ENCODE measurements at regions not wholly inside any gene's neighbourhood (a gene's known extent, or its start where the extent isn't known, plus 50 kb on each side); places are given as distances from the start of the nearest gene placed in this dataset.

GRCh38 chr14:101453225-101453624, 108.1 kb upstream of the DIO3 start:
- no TSS peak for BruUV-seq (replicated peaks)
- no peaks in the 10 kb centered on the region for H3K79me2 ChIP-seq (ENCODE audit: insufficient read depth, low read length)
- no peaks in the 10 kb centered on the region for H4K20me1 ChIP-seq (ENCODE audit: insufficient read depth)
- no peak overlapping the region for H3K4me3 ChIP-seq (replicated peaks in 1 of 2; ENCODE audit: low read depth in 1 of 2, low read length in 2 of 2)
- no peaks in the 10 kb centered on the region for H3K9me2 ChIP-seq (ENCODE audit: insufficient read depth)
- ATAC-seq (no peak), DNase-seq (ENCODE audit: low read depth, low spot score) (no peak)
- H3K36me3 ChIP-seq (ENCODE audit: control insufficient read depth in 1 of 2, insufficient read depth in 2 of 2, low read length in 2 of 2), result no peaks in the 10 kb centered on the region
- POLR2A ChIA-PET, result no interaction called here
- no peak overlapping the region for H3K9ac ChIP-seq (ENCODE audit: low read length)
- intact Hi-C loops (cut with micrococcal nuclease), result no loop called here
- no peak overlapping the region for H3K27ac ChIP-seq (ENCODE audit: low read depth, low read length)
- no peaks in the 10 kb centered on the region for H3K9me3 ChIP-seq (ENCODE audit: control insufficient read depth in 1 of 2, insufficient read depth in 1 of 2, low read depth in 1 of 2, low read length in 2 of 2)
- H2AFZ ChIP-seq (ENCODE audit: low read depth, low read length, poor library complexity, severe bottlenecking), result no peak overlapping the region
- CTCF ChIA-PET, result no interaction called here
- H3K4me1 ChIP-seq (ENCODE audit: control insufficient read depth in 1 of 2, insufficient read depth in 2 of 2, low read length in 2 of 2), result peaks cover 0 to 7% of the 10 kb centered on the region in 2 experiments; a peak in 2 of 4 replicates
- RAD21 ChIA-PET (ENCODE audit: low non-redundant PET in 1 of 2, low total read pairs in 2 of 2, uncharacterized antibody in 2 of 2, unreplicated experiment in 2 of 2), result no interaction called here
- no peak for TF ChIP-seq POLR2AphosphoS5 (IDR thresholded peaks at IDR 0.05; ENCODE audit: low read depth, low read length)
- no peak for TF ChIP-seq CBX3 (IDR thresholded peaks at IDR 0.05; ENCODE audit: low read depth)
- TF ChIP-seq CTCF (IDR thresholded peaks at IDR 0.05 in 2 of 3, conservative IDR thresholded peaks at IDR 0.05 in 1 of 3; ENCODE audit: borderline replicate concordance in 1 of 3, insufficient read depth in 1 of 3, low read depth in 2 of 3, low read length in 2 of 3), result no peak
- no peak for TF ChIP-seq ZFX (IDR thresholded peaks at IDR 0.05)
- TF ChIP-seq REST (IDR thresholded peaks at IDR 0.05; ENCODE audit: low read depth), result no peak
- no peak for TF ChIP-seq ELF1 (IDR thresholded peaks at IDR 0.05; ENCODE audit: borderline replicate concordance, low read depth)
- TF ChIP-seq FOSL1 (IDR thresholded peaks at IDR 0.05; ENCODE audit: low read depth), result no peak
- no peak for TF ChIP-seq ZBTB33 (IDR thresholded peaks at IDR 0.05; ENCODE audit: extremely low read depth, insufficient replicate concordance, low read length)
- no peak for TF ChIP-seq JUND (IDR thresholded peaks at IDR 0.05)
- TF ChIP-seq CEBPB (IDR thresholded peaks at IDR 0.05; ENCODE audit: low read depth), result no peak
- no peak for TF ChIP-seq TCF7L2 (IDR thresholded peaks at IDR 0.05; ENCODE audit: borderline replicate concordance, extremely low read depth, insufficient read depth, insufficient read length)
- TF ChIP-seq EGR1 (IDR thresholded peaks at IDR 0.05; ENCODE audit: low read depth), result no peak
- TF ChIP-seq SP1 (IDR thresholded peaks at IDR 0.05; ENCODE audit: low read depth), result no peak
- H3K4me2 ChIP-seq (ENCODE audit: low read length), result no peak overlapping the region
- H3K27me3 ChIP-seq (ENCODE audit: insufficient read depth, low read length), result no peaks in the 10 kb centered on the region
